NCI-H146 (cell line): ENCODE measurements at regions not wholly inside any gene's neighbourhood (a gene's known extent, or its start where the extent isn't known, plus 50 kb on each side); places are given as distances from the start of the nearest gene placed in this dataset.

Experiments
- DNase-seq: peaks from one replicate; lab custom pipeline; 2025; lab: John Stamatoyannopoulos, UW

DNA sequence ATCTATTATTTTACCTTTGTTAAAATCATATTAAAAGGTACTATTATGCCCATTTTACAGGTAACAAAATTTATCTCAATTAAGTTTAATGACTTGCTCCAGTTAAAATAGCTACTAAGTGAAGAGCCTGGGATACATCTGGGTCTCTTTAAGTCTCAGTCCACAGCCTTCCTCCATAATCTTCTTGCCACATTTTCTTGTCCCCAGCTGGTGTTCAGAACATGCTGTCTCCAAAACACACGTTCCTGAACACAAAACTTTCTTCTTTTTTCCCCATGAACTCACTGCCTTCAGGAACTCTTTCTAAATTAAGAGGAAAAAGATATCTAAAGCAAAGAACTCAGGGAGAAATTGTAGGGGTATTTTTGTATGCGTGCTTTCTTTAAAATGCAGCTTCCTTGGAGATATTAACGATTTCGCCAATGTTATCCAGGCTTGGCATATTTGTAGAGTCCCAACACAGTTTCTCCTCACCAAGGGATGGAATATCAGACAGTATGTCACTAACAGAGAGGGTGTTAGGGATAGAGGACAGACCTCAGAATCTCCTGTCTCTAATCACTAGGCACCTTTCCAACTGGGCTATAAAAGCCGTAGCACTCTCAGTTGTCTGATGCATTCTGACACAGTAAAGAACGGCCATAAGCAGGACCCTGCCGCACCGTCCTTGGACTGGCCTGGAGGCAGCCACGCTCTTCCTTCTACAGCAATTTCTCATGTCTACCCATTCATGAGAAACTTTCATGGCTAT, 232.8 kb upstream of the BLID start:
- DNase-seq = no peak

DNA sequence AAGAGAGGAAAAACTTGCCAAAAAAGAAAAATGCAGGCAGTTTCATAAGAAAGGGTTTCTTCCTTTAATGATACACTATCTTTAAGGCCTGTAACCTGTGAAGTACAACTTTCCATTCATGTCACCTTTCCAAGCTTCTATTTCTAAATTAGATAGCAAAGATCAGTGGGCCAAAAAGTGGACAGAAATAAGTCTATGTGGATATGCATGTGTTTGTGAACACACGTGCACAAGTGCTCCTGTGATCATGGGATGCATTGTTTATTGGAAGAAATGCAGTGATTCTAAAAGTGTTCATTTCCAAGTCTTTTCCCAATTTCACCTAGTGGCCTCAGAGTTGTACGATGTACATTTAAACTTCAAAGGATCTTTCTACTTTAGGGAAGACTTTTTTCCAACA, 230.0 kb upstream of the BLID start:
- no peak for DNase-seq

DNA sequence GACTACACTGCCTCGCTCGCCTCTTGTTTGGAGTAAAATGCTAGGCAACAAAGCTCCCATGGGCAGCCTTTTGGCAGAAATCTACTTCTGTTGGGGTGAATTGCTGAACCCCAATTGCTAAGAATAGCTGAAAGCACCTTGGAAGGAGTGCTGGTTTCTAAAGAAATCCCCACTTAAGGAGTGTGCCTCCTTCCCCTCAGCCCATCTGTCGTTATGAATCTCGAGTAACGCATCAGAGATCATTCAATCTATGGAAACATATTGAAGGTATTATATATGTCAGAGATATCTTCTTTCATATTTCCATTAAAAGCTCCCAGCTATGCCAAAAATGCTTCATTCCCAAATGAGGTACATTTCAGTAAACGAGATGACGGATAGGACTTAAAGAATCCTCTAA, 229.6 kb upstream of the BLID start:
- no peak for DNase-seq

DNA sequence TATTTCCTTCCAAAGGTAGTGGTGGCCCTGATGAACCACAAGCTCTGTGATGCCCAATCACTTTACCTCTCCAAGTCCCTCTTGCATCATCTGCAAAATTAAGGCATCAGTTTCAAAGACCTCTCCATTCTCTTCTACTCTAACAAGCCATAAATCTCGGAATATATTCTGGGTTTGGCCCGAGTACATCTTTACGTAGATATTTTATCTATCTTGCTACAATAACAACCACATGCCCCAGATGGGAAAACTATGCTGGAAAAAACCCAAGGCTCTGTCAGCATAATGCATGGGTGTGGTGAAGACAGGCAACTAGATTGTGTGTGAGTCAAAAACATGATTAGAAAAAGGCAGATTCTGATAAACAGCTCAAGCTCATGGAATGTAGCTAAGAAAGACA, 228.2 kb upstream of the BLID start:
- no peak for DNase-seq

DNA sequence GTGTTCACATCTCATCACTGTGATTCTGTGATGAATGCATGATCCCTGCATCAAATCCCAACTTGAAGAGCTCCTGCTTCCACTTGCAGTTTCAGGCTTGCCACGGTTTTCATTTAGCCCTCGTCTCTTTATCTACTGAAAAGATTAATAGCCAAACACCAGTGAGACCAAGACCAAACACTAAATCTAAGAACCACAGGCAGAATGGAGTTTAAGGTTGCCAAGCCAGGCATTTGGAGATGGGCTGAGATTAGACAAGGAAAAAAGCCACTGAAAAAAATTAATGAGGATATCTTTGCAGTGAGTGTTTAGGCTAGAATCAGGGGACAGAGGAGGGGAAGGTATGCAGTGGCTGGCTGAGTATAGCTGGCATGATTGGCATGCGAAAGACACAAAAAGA, 227.2 kb upstream of the BLID start:
- DNase-seq = no peak

DNA sequence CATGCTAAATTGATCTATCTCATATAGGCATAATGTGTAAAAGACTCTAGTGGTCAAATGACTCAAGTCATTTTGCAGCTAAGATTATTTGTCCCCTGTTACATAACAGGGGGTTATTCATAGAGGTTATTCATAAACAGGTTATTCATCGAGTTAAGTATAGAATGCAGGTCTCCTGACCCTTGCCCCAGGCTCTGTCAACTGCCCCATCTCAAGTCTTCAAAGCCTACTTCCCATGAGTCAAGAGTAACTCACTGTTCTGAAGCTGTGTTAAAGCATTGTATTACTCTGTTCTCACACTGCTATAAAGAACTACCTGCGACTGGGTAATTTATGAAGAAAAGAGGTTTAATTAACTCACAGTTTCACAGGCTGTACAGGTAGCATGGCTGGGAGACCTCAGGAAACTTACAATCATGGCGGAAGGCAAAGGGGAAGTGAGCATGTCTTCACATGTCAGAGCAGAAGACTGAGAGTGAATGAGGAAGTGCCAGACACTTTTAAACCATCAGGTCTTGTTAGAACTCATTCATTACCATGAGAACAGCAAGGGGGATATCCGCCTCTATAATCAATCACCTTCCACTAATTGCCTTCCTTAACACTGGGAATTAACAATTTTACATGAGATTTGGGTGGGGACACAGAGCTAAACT, 226.2 kb upstream of the BLID start:
- DNase-seq = no peak

GRCh38 chr11:122341477-122341876, 225.5 kb upstream of the BLID start:
- no peak for DNase-seq

DNA sequence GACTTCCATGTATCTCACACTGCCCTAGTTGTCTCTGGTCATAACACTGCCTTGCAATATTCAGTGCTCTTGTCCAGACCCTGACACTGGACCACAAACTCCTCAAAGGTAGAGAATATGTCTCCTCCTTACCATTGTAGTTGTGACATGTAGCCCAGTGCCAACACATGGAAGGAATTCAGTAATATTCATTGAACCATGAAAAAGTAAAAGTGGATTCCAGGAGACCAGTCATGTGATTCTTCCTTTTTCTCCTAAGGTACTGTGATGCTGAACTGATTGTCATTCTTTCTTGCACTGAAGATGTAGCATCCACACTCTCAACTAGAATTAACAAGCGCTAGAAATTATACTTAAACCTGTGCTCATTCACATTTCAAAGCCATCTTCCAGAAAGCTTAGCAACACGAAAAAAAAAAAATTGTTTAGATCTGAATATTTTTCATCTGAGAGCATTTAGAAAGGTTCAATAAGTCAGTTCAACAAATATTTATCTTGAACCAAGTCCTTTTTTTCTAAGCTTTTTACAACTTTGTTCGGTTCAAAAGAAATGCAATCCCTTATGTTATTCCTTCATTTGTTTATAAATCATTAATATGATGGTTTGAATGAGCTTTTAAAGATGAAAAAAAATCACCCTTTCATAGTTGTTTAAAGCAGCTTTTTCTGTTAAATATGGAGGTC, 224.7 kb upstream of the BLID start:
- DNase-seq = no peak

DNA sequence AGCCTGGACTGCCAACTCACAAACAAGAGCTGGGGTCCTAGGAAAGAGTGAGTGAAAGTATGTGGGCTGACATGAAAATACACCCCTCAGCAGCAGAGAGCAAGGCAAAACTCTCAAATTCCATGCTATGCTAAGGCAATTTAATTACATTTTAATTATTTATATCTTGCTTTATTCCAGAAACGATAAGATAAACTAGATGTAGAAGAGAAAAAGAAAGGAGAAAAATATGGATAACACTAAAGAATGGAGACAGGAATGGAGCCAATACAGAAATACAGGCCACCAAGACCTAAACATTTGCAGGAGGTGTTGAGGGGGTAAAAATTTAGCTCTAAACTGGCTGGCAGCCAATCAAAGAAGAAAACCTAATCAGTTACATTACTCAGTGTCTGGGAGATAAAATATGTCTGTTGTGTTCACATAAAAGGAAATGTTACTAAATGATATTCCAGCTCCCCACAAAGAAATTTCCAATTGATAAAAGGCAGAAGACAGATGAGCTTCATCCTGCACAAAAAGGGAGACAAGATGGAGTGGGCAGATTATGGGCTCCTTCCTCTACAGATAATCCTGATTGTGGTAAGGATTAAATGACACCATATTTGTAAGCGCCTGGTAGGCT, 223.5 kb upstream of the BLID start:
- DNase-seq = no peak

- DNase-seq = no peak
These were observed 221.7 kb upstream of the BLID start for GRCh38 chr11:122337704-122338103.

GRCh38 chr11:122337241-122337640, 221.2 kb upstream of the BLID start:
- no peak for DNase-seq

DNA sequence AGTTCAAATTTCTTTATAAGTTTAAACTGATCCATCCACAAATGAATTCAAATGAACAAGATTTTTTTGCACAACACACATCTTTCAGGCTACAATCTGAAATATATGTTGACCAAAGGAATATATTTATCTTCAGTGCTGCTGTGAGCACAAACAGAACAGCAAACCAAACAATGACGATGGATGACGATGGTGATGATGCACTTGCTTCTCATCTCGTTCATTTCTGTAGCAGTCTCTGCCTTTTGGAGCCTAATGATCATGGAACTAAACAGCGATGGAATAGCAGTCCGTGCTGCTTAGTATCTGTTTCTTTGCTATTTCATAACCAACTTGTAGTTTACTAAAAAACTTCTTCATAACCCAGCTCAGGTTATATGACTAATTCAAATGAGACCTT, 220.7 kb upstream of the BLID start:
- no peak for DNase-seq

GRCh38 chr11:122334546-122335339, 218.7 kb upstream of the BLID start:
- no peak for DNase-seq

DNA sequence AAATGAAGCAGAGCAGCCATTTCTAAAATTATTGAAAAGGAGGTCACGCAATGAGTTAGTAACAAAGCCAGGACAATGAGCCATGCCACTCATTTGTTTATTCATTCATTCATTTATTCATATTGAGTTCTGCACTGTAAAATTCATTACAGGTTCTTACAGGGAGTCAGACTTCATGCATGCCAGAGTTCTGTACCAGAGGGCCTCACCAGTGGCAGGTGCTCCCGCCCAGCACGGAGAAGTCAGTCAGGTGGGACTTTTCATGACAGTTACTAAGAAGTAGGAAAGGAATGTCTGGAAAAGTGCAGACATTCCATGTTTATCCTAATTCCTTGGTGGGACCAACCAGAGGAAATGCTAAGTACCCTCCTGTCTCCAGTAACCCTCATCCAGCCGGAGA, 217.5 kb upstream of the BLID start:
- no peak for DNase-seq

DNA sequence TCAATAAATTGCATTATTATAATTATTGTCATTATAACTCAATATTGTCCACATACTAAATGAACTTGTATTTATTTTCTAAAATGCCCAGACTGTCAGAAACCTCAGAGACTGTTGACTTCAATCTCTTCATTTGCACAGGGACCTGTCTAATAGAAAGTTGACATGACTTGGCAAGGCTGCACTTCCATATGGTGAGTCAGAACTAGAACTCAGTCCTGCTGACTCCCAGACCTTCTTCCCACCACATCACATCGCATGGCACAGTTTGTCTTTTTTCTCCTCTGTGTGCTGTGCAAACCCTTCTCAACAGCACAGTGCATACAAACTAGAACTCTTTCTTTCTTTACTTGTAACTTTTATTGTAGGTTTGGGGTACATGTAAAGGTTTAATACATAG, 215.1 kb upstream of the BLID start:
- no peak for DNase-seq

DNA sequence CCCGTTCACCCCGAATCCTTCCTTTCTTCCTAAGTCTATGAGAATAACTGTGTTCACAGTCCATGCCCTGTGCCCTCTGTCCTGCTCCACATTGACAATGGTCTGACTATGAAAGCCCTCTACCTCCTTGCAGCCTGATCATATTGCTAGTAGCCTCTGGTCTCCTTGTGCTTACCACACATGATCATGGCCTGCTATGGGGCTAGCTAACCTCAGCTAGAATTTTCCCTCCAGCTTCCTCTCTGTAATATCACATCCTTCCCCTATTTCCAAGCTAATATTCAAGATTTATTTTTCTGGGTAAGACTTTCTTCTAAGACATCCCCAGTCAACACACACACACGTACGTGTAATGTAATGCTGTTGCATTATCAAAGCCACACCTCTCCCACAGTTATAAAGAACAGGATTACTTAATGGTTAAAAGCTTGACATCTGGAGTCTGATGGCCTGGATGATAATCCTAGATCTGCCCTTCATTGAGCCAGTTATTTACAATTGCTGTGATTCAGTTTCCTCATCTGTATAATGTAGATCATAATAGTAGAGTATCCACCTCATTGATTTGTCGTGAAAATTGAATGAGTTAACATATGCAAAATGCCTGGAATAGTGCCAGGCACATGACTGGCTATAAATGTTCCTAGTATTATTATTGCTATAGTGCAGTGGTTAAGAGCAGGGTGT, 214.4 kb upstream of the BLID start:
- no peak for DNase-seq

- DNase-seq = no peak
These were observed 211.5 kb upstream of the BLID start for GRCh38 chr11:122327528-122327927.

GRCh38 chr11:122323754-122324421, 207.9 kb upstream of the BLID start:
- DNase-seq = no peak

- no peak for DNase-seq
These were observed 206.3 kb upstream of the BLID start for GRCh38 chr11:122322329-122322728.

- no peak for DNase-seq
These were observed 204.7 kb upstream of the BLID start for GRCh38 chr11:122320671-122321070.
